HG03469 (cell line): ENCODE measurements at regions not wholly inside any gene's neighbourhood (a gene's known extent, or its start where the extent isn't known, plus 50 kb on each side); places are given as distances from the start of the nearest gene placed in this dataset.
"Not testable (repeated sequence)": the region's sequence is repeated elsewhere in the genome, so short reads cannot be mapped to it uniquely, and the experiment has no call there.

Experiments used
- ATAC-seq: cut with Tn5 transposase; IDR thresholded peaks from one replicate; pipeline ENCODE4 v1.9.1; 2021; ENCODE audit warnings: mild to moderate bottlenecking, moderate library complexity, moderate number of reproducible peaks; ENCODE audit not compliant: unreplicated experiment

DNA sequence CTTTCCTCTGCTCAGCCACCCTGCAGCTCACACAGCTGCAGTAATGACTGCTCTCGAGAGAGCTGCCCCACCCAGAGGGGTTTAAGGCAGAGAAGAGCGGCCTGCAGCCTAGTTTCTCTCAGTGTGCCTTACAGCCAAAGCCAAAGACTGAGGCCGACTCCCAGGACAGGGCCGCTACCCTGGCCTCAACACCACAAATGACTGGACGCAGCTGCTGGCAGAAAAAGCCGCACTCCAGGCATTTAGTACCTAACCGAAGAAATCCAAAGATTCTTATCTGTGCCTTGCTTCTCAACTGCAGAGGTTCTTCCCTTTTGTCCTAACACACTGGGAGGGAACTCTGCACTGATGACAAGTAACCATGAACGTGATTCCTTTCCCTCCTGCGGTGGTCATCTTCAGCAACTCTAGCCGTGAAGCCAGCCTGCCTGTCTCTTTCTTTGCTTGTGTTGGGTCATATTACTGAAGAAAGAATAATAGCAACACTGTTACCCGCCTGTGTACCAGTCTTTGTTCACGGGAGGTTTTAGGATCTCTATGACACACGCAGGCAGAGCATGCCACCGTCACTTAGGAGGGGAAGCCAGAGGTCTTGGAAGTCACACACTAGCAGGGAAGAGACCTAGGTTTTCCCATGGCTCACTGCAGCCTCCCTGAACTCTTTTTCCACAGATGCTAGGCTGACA lies 202.7 kb downstream of the RHOU start:
- no peak for ATAC-seq

DNA sequence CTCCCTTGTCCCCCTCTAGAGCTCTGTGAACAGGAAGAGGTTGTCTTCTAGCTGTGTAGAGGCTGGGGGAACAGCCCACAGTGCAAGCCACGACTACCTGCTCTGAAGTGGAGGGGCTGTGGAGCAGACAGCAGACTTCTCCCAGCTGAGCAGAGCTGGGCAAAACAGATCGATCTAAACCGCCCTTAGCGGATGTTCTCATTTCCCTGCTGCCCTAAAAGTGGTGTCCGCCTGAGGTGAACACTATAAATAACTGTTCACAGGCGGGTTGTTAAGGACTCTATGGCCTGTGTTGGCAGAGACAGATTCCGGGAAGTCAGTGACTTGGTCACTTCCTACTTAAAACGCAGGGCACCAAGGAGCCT lies 203.2 kb downstream of the RHOU start:
- no peak for ATAC-seq

DNA sequence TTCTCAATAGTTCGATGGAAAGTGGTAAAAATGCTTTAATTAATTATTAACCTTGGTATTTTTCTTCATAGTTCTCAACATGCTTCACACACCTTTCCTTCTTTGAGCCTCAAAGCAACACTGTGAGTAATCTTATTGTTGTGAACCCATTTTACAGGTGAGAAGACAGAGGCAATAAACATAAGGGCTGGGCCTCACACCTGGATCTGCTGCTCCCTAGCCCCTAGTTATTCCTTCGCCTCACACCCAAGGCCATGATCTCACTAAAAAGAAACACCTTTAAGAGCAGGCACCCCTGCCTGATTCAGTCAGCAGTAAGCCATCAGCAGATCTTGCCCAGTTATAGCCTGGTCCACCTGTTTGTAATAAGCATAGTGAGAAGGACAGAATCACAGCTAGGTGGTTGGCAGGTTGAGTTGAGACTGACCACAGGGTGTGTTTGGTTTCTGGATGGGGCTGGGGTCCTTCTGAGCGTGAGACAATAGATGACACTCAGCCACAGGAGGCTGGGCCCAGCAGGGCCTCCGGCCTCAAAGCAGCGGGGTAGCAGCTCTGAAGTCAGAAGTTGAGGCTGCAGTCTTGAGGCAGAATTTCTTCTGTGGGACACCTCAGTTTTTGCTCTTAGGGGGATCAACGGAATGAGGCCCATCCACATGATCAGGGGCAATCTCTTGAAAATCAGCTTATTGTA lies 203.9 kb downstream of the RHOU start:
- ATAC-seq = no peak

GRCh38 chr1:228939881-228940392 lies 204.7 kb downstream of the RHOU start:
- ATAC-seq = no peak

DNA sequence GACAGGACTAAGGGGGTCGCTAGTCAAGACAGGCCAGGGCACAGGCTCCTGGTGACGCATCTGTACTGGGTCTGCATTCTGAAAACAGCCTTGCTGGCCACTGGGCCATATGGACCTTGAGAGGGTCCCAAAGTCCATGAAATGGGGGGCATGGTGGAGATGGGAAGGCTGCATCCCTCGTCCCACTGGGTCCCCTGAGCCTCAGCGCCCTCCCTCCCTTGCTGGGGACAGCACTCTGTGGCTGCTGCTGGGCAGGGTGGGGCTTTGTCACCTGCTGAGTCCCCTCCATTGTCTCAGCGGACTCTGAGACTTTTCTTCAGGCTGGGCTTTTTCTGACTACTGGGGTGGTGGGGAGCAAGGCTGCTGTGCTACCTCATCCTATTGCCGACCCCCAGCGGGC lies 205.2 kb downstream of the RHOU start:
- no peak for ATAC-seq

DNA sequence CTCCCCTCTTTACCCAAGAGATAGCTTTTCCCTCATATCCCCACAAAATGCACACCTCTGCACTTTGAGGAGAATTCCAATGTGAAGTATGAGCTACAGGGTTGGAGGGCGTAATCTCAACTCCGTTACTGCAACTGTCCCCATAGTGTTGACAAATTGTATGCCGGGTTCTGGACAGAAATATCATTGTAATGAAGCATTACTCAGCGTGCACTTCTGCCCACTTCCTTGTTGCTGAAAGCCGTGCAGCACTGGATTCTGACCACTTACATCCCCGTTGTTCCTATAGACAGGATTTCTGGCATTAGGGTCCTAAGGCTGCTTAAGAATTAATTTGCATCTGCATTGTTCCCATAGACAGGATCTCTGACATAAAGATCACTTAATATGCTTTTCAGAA lies 205.6 kb downstream of the RHOU start:
- ATAC-seq = no peak

GRCh38 chr1:228941666-228942065 lies 206.4 kb downstream of the RHOU start:
- ATAC-seq = no peak

DNA sequence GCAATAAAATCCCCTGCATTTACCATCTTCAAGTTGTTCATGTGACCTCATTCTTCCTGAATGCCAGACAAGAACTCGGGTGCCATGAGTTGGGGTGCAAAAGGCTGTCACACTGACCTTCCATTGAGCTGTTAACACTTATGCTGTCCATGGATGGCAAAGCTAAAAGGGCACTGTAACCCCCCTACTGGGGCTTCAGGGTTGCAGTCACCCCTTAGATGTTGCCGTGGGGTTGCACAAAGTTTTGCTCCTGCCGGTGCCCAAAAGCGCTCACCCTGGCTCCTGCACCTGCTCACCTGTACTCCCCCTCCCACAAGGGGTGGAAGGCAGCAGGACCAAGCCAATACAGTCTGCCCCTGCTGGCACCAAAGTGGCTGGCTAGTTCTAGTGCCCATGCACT lies 208.2 kb downstream of the RHOU start:
- no peak for ATAC-seq

GRCh38 chr1:228944296-228944695 lies 209.0 kb downstream of the RHOU start:
- no peak for ATAC-seq

DNA sequence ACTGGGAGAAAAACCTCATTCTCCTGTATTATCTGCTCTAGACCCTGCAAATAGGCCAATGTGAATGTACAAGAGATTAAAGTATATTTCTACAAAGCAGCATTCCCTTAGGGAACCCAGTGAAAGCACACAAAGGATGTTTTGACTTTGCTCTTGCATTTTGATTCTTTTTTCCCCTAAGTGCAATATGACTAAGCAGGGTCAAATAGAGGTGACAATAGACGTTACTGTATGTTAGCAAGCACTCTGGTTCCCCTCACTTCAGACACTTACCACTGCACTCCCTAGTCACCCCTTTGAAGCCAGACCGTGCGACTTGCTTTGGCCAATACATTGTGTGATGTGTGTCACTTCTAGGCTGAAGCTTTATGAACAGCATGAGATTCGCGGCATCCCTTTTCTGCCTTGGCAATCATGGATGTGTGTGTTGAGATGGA lies 209.7 kb downstream of the RHOU start:
- ATAC-seq = no peak

DNA sequence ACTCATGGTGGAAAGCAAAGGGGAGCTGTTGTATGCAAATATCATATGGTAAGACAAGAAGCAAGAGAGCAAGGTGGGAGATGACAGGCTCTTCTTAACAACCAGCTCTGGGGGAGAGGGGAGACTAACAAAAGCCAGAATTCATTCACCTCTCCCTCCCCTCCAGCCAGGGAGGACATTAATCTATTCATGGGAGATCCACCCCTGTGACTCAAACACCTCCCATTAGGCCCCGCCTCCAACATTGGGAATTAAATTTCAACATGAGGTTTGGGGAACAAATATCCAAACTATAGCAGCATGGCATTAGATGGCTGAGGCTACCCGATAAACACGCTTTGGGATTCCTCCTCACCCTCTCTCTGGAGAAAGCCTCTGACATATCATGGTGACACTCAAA lies 210.6 kb downstream of the RHOU start:
- ATAC-seq = no peak

DNA sequence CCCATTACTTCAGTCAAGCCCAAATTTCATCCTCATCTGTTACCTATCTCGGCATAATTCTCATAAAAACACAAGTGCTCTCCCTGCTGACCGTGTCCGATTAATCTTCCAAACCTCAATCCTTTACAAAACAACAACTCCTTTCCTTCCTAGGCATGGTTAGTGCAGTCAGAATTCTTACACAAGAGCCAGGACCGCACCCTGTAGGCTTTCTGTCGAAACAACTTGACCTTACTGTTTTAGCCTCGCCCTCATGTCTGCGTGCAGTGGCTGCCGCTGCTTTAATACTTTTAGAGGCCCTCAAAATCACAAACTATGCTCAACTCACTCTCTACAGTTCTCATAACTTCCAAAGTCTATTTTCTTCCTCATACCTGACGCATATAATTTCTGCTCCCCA lies 214.3 kb downstream of the RHOU start:
- not testable (repeated sequence) for ATAC-seq

GRCh38 chr1:228953207-228953606 lies 217.9 kb downstream of the RHOU start:
- no peak for ATAC-seq

GRCh38 chr1:228953808-228954207 lies 218.5 kb downstream of the RHOU start:
- not testable (repeated sequence) for ATAC-seq

DNA sequence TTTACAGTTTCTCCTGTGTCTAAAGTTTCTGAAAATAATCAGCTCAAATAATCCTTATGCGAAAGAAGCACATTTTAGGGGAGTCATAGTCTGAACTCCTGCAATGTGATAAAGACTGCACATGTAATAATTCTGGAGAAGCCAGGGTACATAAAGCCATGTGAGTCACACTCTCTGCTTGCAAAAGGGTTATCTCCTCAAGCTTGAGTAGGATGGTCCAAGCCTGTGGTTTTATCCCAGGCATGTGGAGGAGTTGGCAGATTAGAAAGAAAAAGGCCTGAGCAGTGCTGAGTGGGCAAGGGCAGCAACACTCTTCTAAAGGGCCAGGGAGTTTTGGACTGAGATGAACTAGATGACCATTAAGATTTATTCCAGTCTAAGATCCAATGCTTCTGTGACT lies 220.4 kb downstream of the RHOU start:
- no peak for ATAC-seq

- ATAC-seq = no peak
Measured at GRCh38 chr1:228956864-228957263, 221.6 kb downstream of the RHOU start.

DNA sequence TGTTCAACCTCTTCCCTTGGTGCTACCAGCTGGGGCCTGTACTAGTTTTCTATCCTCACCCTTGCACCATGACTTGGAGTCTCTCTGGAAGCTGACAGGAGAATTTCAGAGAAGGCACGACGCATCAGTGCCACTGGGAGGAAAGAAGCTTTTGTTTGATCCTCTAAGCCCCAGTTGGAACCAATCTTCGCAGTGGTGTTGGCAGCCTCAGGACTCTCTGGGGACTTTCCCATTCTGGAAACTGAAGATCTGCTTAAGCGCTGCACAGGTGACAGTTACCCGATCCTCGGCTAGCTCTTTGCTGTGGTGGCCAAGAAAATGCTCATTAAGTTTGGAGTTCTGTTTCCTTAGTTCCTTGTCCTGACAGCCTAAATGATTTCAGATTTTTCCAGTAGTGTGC lies 222.3 kb downstream of the RHOU start:
- ATAC-seq = no peak

- ATAC-seq = no peak
Measured at GRCh38 chr1:228958121-228958520, 222.8 kb downstream of the RHOU start.

DNA sequence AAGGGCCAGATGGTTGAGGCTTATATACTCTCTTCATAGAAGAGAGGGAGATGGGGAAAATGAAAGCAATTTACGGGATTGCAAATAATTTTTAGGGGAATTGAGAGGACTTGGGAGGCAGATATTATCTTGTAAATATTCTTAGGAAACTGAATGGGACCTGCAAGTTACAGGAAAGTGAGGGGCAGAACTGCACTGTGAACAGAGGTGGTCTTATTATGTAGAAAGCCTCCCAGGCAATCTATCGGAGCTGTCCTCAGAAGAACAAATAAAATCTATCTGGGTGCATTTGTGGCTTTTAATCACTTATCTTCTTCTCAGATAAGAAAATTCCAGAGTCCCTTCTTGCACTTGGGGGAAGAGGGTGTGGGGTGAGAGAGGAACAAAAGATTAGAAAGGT lies 223.5 kb downstream of the RHOU start:
- no peak for ATAC-seq

DNA sequence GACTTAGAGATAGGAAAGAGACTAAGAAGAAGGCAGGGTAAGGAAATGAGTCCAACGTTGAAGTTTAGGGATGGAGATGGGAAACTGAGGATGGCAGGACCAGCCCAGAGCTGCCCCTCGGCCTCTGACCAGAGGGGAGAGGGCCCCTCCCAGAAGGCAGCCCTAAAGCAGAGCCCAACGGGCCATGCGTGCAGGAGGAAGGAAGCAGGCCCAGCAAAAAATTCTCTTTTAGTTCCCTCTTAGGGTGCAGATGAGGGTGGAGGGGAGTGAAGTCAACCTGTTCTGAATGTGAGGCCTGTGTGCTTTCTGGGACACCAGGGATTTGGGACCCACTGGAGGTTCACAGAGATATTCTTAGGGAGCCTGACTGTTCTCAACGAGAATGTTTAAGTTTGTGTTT lies 225.4 kb downstream of the RHOU start:
- ATAC-seq = no peak

DNA sequence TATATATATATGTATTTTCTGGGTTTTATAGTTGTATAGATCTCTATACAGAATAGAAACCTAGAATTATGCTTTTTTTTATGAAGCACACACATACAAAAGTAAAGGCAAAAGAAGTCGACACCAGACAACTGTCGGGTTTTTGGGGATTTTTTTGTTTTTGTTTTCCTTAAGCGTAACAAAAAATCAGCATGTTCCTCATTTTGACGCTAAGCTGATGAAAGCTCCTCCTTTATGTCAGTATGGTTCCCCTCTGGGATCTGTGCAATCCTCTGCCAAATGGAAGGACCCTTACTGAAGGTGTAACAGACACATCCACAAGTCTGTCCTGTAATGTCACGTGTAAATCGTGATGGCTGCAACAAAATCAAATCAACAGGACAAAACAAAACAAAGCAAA lies 226.2 kb downstream of the RHOU start:
- no peak for ATAC-seq

- no peak for ATAC-seq
Measured at GRCh38 chr1:228963795-228964177, 228.5 kb downstream of the RHOU start.
